Activated B cell treated with CpG ODN at 0.5 μM for 24 hours (primary cell): ENCODE measurements at regions not wholly inside any gene's neighbourhood (a gene's known extent, or its start where the extent isn't known, plus 50 kb on each side); places are given as distances from the start of the nearest gene placed in this dataset.
"Not testable (repeated sequence)": the region's sequence is repeated elsewhere in the genome, so short reads cannot be mapped to it uniquely, and the experiment has no call there.

Experiments used
- ATAC-seq: fragments of 200-7000 bp; cut with Tn5 transposase; one replicate; pipeline ENCODE4 v1.10.0; 2021; ENCODE audit warnings: low read depth, mild to moderate bottlenecking, moderate library complexity
- CTCF ChIA-PET: fragments of 350-600 bp; sonication (Branson Sonifier 250); formaldehyde crosslinking; loops from one replicate; lab custom pipeline; 2021; ENCODE audit warnings: antibody characterized with exemption; lab: Charles Lee
- POLR2A ChIA-PET: fragments of 350-600 bp; sonication (Branson Sonifier 250); formaldehyde crosslinking; loops from one replicate; lab custom pipeline; 2021; ENCODE audit warnings: antibody characterized with exemption; lab: Charles Lee
- DNase-seq: peaks from one replicate; pipeline ENCODE4 v3.0.0; 2022
- H3K27ac Mint-ChIP-seq: one replicate; pipeline ENCODE4 v1.8.0; 2020; ENCODE audit warnings: mixed read lengths
- H3K27me3 Mint-ChIP-seq: one replicate; pipeline ENCODE4 v1.8.0; 2021; ENCODE audit warnings: mixed read lengths
- H3K36me3 Mint-ChIP-seq: one replicate; pipeline ENCODE4 v1.8.0; 2021; ENCODE audit warnings: low read depth, mixed read lengths
- H3K4me1 Mint-ChIP-seq: one replicate; pipeline ENCODE4 v1.8.0; 2021; ENCODE audit warnings: mixed read lengths
- H3K4me3 Mint-ChIP-seq: one replicate; pipeline ENCODE4 v1.8.0; 2020; ENCODE audit warnings: mild to moderate bottlenecking, mixed read lengths
- H3K9me3 Mint-ChIP-seq: one replicate; pipeline ENCODE4 v1.8.0; 2020; ENCODE audit warnings: mixed read lengths
- CTCF ChIP-seq: fragments of 200-600 bp; IDR thresholded peaks from one replicate; pipeline ENCODE4 v1.8.0; 2022; ENCODE audit warnings: antibody characterized with exemption, mild to moderate bottlenecking
- intact Hi-C: fragments of 100-400 bp; cut with micrococcal nuclease; formaldehyde crosslinking; loops from one replicate; pipeline ENCODE4 v1.15.1; 2024

DNA sequence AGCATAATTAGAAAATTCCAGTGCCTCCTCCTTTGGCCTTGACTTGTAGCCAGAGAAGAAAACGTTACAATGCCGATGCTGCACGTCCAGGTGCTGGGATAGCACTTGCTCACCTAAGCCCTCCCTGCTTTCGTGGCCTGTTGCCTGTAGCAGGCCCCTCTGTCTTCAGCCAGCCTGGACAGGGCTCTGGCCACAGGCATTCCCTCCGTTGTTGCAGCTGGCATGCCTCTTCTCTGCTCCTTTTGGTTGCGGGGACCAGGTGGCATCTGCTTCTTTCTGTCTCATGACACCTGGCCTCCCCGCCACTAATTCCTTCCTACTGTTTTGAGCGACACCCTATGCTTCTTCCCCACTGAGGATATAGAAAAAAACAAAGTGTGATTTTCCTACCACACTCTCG, 54.6 kb upstream of the MORC3 start:
- H3K4me3 Mint-ChIP-seq: no peak overlapping the region
- TF ChIP-seq CTCF: no peak
- no peak for ATAC-seq
- CTCF ChIA-PET: interaction anchor here (4.3 kb wide), 1 partner anchor 11 kb away, joined by 20 read pairs; no protein-coding TSS in a partner anchor
- no peaks in the 10 kb centered on the region for H3K27me3 Mint-ChIP-seq
- DNase-seq: no peak
- H3K4me1 Mint-ChIP-seq: peaks cover 51% of the 10 kb centered on the region
- H3K9me3 Mint-ChIP-seq: peaks cover 5% of the 10 kb centered on the region
- peaks cover 74% of the 10 kb centered on the region for H3K36me3 Mint-ChIP-seq
- POLR2A ChIA-PET: interaction anchor here (1.3 to 2.6 kb wide), 3 partner anchors 23 to 54 kb away, joined by 3 to 8 read pairs (median 7); partner anchors contain the start of gene MORC3
- peak overlapping the region; percentile 20 for H3K27ac Mint-ChIP-seq
- intact Hi-C loops: no loop called here

DNA sequence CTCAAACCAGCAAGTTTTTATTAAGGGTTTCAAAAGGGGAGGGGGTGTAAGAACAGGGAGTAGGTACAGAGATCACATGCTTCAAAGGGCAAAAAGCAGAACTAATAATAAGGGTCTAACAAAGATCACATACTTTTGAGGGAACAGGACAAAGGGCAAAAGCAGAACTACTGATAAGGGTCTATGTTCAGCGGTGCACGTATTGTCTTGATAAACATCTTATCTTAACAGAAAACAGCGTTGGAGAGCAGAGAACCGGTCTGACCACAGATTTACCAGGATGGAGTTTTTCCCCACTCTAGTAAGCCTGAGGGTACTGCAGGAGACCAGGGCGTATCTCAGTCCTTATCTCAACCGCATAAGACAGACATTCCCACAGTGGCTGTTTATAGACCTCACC, 52.2 kb upstream of the MORC3 start:
- H3K4me1 Mint-ChIP-seq: peaks cover 29% of the 10 kb centered on the region
- H3K27me3 Mint-ChIP-seq, intact Hi-C loops, H3K4me3 Mint-ChIP-seq, ATAC-seq, H3K9me3 Mint-ChIP-seq, DNase-seq, CTCF ChIA-PET: not testable (repeated sequence)
- H3K36me3 Mint-ChIP-seq: peaks cover 72% of the 10 kb centered on the region
- peak overlapping the region; percentile 72 for H3K27ac Mint-ChIP-seq
- POLR2A ChIA-PET: interaction anchor here (2.6 kb wide), 1 partner anchor 31 kb away, joined by 7 read pairs; no protein-coding TSS in a partner anchor

DNA sequence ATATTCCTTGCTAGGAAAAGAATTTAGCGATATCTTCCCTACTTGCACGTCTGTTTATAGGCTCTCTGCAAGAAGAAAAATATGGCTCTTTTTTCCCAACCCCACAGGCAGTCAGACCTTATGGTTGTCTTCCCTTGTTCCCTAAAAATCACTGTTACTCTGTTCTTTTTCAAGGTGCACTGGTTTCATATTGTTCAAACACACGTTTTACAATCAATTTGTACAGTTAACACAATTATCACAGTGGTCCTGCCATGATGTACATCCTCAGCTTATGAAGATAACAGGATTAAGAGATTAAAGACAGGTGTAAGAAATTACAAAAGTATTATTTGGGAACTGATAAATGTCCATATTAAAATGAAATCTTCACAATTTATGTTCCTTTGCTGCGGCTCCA, 51.7 kb upstream of the MORC3 start:
- H3K27me3 Mint-ChIP-seq, intact Hi-C loops, DNase-seq, H3K9me3 Mint-ChIP-seq, ATAC-seq, H3K4me3 Mint-ChIP-seq, CTCF ChIA-PET, POLR2A ChIA-PET: not testable (repeated sequence)
- H3K27ac Mint-ChIP-seq: peak overlapping the region; percentile 72
- H3K36me3 Mint-ChIP-seq: peaks cover 70% of the 10 kb centered on the region
- H3K4me1 Mint-ChIP-seq: peaks cover 25% of the 10 kb centered on the region
